Caco-2 (cell line): ENCODE measurements at regions not wholly inside any gene's neighbourhood (a gene's known extent, or its start where the extent isn't known, plus 50 kb on each side); places are given as distances from the start of the nearest gene placed in this dataset.

Experiments
- BruUV-seq: library from RNA; stranded (reverse); fragments of 400-500 nt; replicated peaks from 2 replicates; lab custom pipeline; 2021; lab: Mats Ljungman, UMichigan
- CTCF ChIA-PET: fragments of 300-600 bp; sonication (Branson Sonifier 250); formaldehyde crosslinking; loops from one replicate; lab custom pipeline; 2022; ENCODE audit warnings: antibody characterized with exemption; lab: Charles Lee
- POLR2A ChIA-PET: fragments of 300-600 bp; sonication (Branson Sonifier 250); formaldehyde crosslinking; loops from one replicate; lab custom pipeline; 2022; ENCODE audit warnings: antibody characterized with exemption; lab: Charles Lee
- DNase-seq, 2 experiments: peaks; one replicate each; pipeline versions ENCODE4 v3.0.0 to v3.0.0-alpha.2; 2020 to 2022
- H3K27me3 ChIP-seq: replicated peaks from 2 replicates; pipeline ENCODE4 v1.6.0; 2011; ENCODE audit warnings: low read length; ENCODE audit not compliant: control insufficient read depth, insufficient read depth
- H3K36me3 ChIP-seq: 2 replicates; pipeline ENCODE4 v1.5.1; 2011; ENCODE audit warnings: low read length; ENCODE audit not compliant: control insufficient read depth, insufficient read depth
- H3K4me1 ChIP-seq: fragments of 250-450 bp; sonication (Bioruptor Pico); 2 replicates; pipeline ENCODE4 v1.5.1; 2020; ENCODE audit warnings: mild to moderate bottlenecking
- H3K4me3 ChIP-seq: 2 replicates; pipeline ENCODE4 v1.5.1; 2011; ENCODE audit warnings: low read depth, mild to moderate bottlenecking, control low read depth, low read length
- H3K9me3 ChIP-seq: fragments of 250-450 bp; sonication (Bioruptor Pico); 2 replicates; pipeline ENCODE4 v1.5.1; 2020; ENCODE audit warnings: mild to moderate bottlenecking, moderate library complexity
- H3K27ac Mint-ChIP-seq: one replicate; pipeline ENCODE4 v1.8.0; 2022; ENCODE audit warnings: mixed read lengths; ENCODE audit not compliant: unreplicated experiment
- H3K27me3 Mint-ChIP-seq: one replicate; pipeline ENCODE4 v1.8.0; 2022; ENCODE audit warnings: mixed read lengths; ENCODE audit not compliant: insufficient read depth, unreplicated experiment
- H3K36me3 Mint-ChIP-seq: one replicate; pipeline ENCODE4 v1.8.0; 2022; ENCODE audit warnings: mild to moderate bottlenecking, mixed read lengths; ENCODE audit not compliant: insufficient read depth, unreplicated experiment
- H3K4me1 Mint-ChIP-seq: one replicate; pipeline ENCODE4 v1.8.0; 2022; ENCODE audit warnings: low read depth, mixed read lengths; ENCODE audit not compliant: unreplicated experiment
- H3K4me3 Mint-ChIP-seq: one replicate; pipeline ENCODE4 v1.8.0; 2022; ENCODE audit warnings: mild to moderate bottlenecking, moderate library complexity, mixed read lengths; ENCODE audit not compliant: unreplicated experiment
- H3K9me3 Mint-ChIP-seq: one replicate; pipeline ENCODE4 v1.8.0; 2022; ENCODE audit warnings: mixed read lengths; ENCODE audit not compliant: unreplicated experiment
- CTCF ChIP-seq, 2 experiments: fragments of 200-600 bp in 1 of 2; IDR thresholded peaks; 1 replicate in 1 of 2; 2 replicates in 1 of 2; pipeline versions ENCODE4 v1.5.1 to v1.8.0; 2011 to 2022; ENCODE audit warnings: antibody characterized with exemption in 1 of 2, control low read depth in 1 of 2, inconsistent platforms in 1 of 2, low read depth in 1 of 2, low read length in 1 of 2, mild to moderate bottlenecking in 1 of 2, moderate library complexity in 1 of 2; ENCODE audit not compliant: insufficient read depth in 1 of 2, severe bottlenecking in 1 of 2, unreplicated experiment in 1 of 2
- intact Hi-C: fragments of 100-400 bp; cut with micrococcal nuclease; formaldehyde crosslinking; loops from one replicate; pipeline ENCODE4 v1.10.0; 2022; ENCODE audit not compliant: unreplicated experiment

- Histone ChIP-seq H3K36me3 (no peaks in the 10 kb centered on the region), H3K9me3 (no peaks in the 10 kb centered on the region), H3K27me3 (no peaks in the 10 kb centered on the region), H3K4me3 (no peak overlapping the region), H3K4me1 (no peaks in the 10 kb centered on the region)
- no TSS peak for BruUV-seq
- Mint-ChIP-seq H3K36me3 (no peaks in the 10 kb centered on the region), H3K27me3 (no peaks in the 10 kb centered on the region), H3K4me3 (no peak overlapping the region), H3K4me1 (no peaks in the 10 kb centered on the region), H3K9me3 (no peaks in the 10 kb centered on the region), H3K27ac (no peak overlapping the region)
- intact Hi-C loops: no loop called here
- TF ChIP-seq CTCF (IDR thresholded peaks at IDR 0.05; ENCODE audit: insufficient read depth in 1 of 2, low read depth in 1 of 2, low read length in 1 of 2, severe bottlenecking in 1 of 2, unreplicated experiment in 1 of 2): no peak
- ChIA-PET POLR2A (no interaction called here), CTCF (no interaction called here)
- no peak for DNase-seq
Observed at GRCh38 chr9:2565676-2566340, 55.8 kb upstream of the VLDLR start.

- ChIA-PET POLR2A (no interaction called here), CTCF (no interaction called here)
- intact Hi-C loops: no loop called here
- no peaks in the 10 kb centered on the region for H3K9me3 Mint-ChIP-seq
- no peaks in the 10 kb centered on the region for H3K27me3 Mint-ChIP-seq
- TF ChIP-seq CTCF (IDR thresholded peaks at IDR 0.05; ENCODE audit: insufficient read depth in 1 of 2, low read depth in 1 of 2, low read length in 1 of 2, severe bottlenecking in 1 of 2, unreplicated experiment in 1 of 2): no peak
- BruUV-seq: no TSS peak
- H3K36me3 ChIP-seq: no peaks in the 10 kb centered on the region
- H3K4me3 ChIP-seq: no peak overlapping the region
- no peak overlapping the region for H3K4me3 Mint-ChIP-seq
- no peaks in the 10 kb centered on the region for H3K27me3 ChIP-seq
- no peaks in the 10 kb centered on the region for H3K4me1 ChIP-seq
- H3K9me3 ChIP-seq: no peaks in the 10 kb centered on the region
- no peak overlapping the region for H3K27ac Mint-ChIP-seq
- no peaks in the 10 kb centered on the region for H3K4me1 Mint-ChIP-seq
- DNase-seq: no peak
- H3K36me3 Mint-ChIP-seq: no peaks in the 10 kb centered on the region
Observed at GRCh38 chr9:2567922-2568321, 53.7 kb upstream of the VLDLR start.

GRCh38 chr9:2568689-2569088, 52.9 kb upstream of the VLDLR start:
- no TSS peak for BruUV-seq

More at GRCh38 chr9:2568689-2569088, 52.9 kb upstream of the VLDLR start:
- ChIA-PET CTCF (no interaction called here), POLR2A (no interaction called here)
- Mint-ChIP-seq H3K4me1 (no peaks in the 10 kb centered on the region), H3K4me3 (no peak overlapping the region), H3K9me3 (no peaks in the 10 kb centered on the region), H3K36me3 (no peaks in the 10 kb centered on the region), H3K27ac (no peak overlapping the region), H3K27me3 (no peaks in the 10 kb centered on the region)
- Histone ChIP-seq H3K4me3 (no peak overlapping the region), H3K36me3 (no peaks in the 10 kb centered on the region), H3K9me3 (no peaks in the 10 kb centered on the region), H3K4me1 (no peaks in the 10 kb centered on the region), H3K27me3 (no peaks in the 10 kb centered on the region)
- no peak for DNase-seq
- TF ChIP-seq CTCF (IDR thresholded peaks at IDR 0.05; ENCODE audit: insufficient read depth in 1 of 2, low read depth in 1 of 2, low read length in 1 of 2, severe bottlenecking in 1 of 2, unreplicated experiment in 1 of 2): no peak
- intact Hi-C loops: no loop called here
